ENCODE measurements at regions not wholly inside any gene's neighbourhood (a gene's known extent, or its start where the extent isn't known, plus 50 kb on each side); places are given as distances from the start of the nearest gene placed in this dataset.

GRCh38 chr14:25132732-25133422 lies 82.9 kb upstream of the STXBP6 start (continued):
- TF ChIP-seq HNF4G (IDR thresholded peaks at IDR 0.05; ENCODE audit: borderline replicate concordance, low read depth, low read length) (no peak), HNF4G (CRISPR knock-in tag; IDR thresholded peaks at IDR 0.05; ENCODE audit: borderline replicate concordance, low read depth) (0 out of 2 replicates have a peak, but pooled peaks have one; percentile 55), ZNF292 (CRISPR knock-in tag; IDR thresholded peaks at IDR 0.05; ENCODE audit: borderline replicate concordance, low read depth) (peak; percentile 49; the same call in 1 of the 2 replicates), ZNF18 (CRISPR knock-in tag; IDR thresholded peaks at IDR 0.05; ENCODE audit: insufficient replicate concordance) (no peak), NR2F1 (CRISPR knock-in tag; IDR thresholded peaks at IDR 0.05) (no peak), RBM22 (optimal IDR thresholded peaks at IDR 0.05; ENCODE audit: low read length) (no peak), RAD21 (CRISPR knock-in tag; IDR thresholded peaks at IDR 0.05) (peak; percentile 97), ZNF773 (CRISPR knock-in tag; IDR thresholded peaks at IDR 0.05; ENCODE audit: borderline replicate concordance) (no peak), ELF4 (CRISPR knock-in tag; IDR thresholded peaks at IDR 0.05; ENCODE audit: borderline replicate concordance) (no peak), ZBTB33 (CRISPR knock-in tag; IDR thresholded peaks at IDR 0.05) (peak; percentile 57; the same call in 1 of the 2 replicates), NONO (IDR thresholded peaks at IDR 0.05) (no peak), NONO (CRISPR knock-in tag; conservative IDR thresholded peaks at IDR 0.05) (0 out of 2 replicates have a peak, but pooled peaks have one; percentile 30), MAZ (IDR thresholded peaks at IDR 0.05; ENCODE audit: borderline replicate concordance, low read depth, low read length) (no peak), MAZ (CRISPR knock-in tag; IDR thresholded peaks at IDR 0.05; ENCODE audit: low read depth) (peak; percentile 64), ZNF572 (CRISPR knock-in tag; IDR thresholded peaks at IDR 0.05) (0 out of 2 replicates have a peak, but pooled peaks have one; percentile 41), ZNF563 (CRISPR knock-in tag; IDR thresholded peaks at IDR 0.05) (peak; percentile 63; the same call in 1 of the 2 replicates), BRD4 (CRISPR knock-in tag; IDR thresholded peaks at IDR 0.05) (no peak), ZNF34 (CRISPR knock-in tag; IDR thresholded peaks at IDR 0.05; ENCODE audit: borderline replicate concordance) (0 out of 2 replicates have a peak, but pooled peaks have one; percentile 48), BCL6 (CRISPR knock-in tag; IDR thresholded peaks at IDR 0.05) (peak; percentile 62; the same call in 1 of the 2 replicates), ZNF501 (CRISPR knock-in tag; IDR thresholded peaks at IDR 0.05) (peak; percentile 78), ZFP1 (CRISPR knock-in tag; IDR thresholded peaks at IDR 0.05) (no peak), ZNF547 (CRISPR knock-in tag; IDR thresholded peaks at IDR 0.05) (0 out of 2 replicates have a peak, but pooled peaks have one; percentile 25), ZNF607 (CRISPR knock-in tag; IDR thresholded peaks at IDR 0.05; ENCODE audit: borderline replicate concordance) (peak; percentile 72; the same call in 1 of the 2 replicates), MXD3 (CRISPR knock-in tag; IDR thresholded peaks at IDR 0.05) (peak; percentile 60; the same call in 1 of the 2 replicates)
- TF ChIP-seq, protein P1, sequence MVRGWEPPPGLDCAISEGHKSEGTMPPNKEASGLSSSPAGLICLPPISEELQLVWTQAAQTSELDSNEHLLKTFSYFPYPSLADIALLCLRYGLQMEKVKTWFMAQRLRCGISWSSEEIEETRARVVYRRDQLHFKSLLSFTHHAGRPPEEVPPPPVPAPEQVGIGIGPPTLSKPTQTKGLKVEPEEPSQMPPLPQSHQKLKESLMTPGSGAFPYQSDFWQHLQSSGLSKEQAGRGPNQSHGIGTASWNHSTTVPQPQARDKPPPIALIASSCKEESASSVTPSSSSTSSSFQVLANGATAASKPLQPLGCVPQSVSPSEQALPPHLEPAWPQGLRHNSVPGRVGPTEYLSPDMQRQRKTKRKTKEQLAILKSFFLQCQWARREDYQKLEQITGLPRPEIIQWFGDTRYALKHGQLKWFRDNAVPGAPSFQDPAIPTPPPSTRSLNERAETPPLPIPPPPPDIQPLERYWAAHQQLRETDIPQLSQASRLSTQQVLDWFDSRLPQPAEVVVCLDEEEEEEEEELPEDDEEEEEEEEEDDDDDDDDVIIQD (CRISPR knock-in tag; IDR thresholded peaks at IDR 0.05; ENCODE audit: low read depth) = 0 out of 2 replicates have a peak, but pooled peaks have one; percentile 38

Data from HepG2 (cell line).